Esophagus squamous epithelium (tissue), 4 donors: ENCODE measurements at regions not wholly inside any gene's neighbourhood (a gene's known extent, or its start where the extent isn't known, plus 50 kb on each side); places are given as distances from the start of the nearest gene placed in this dataset.

ENCODE experiments used
- CTCF ChIP-seq, 6 experiments: fragments of 450-650 bp in 4 of 6; fragments of 200-600 bp in 2 of 6; sonication (generic) in 2 of 6; IDR thresholded peaks; one replicate each; pipeline ENCODE4 v1.5.1; 2016 to 2019; ENCODE audit warnings: antibody characterized with exemption in 6 of 6, mild to moderate bottlenecking in 4 of 6, moderate library complexity in 4 of 6
- POLR2A ChIP-seq, 4 donors: fragments of 450-650 bp; IDR thresholded peaks; one replicate each; pipeline ENCODE4 v1.6.1; 2017; ENCODE audit warnings: antibody characterized with exemption in 4 of 4, mild to moderate bottlenecking in 4 of 4, moderate library complexity in 3 of 4

GRCh38 chr11:134543645-134544044 lies 131.6 kb upstream of the B3GAT1 start:
- TF ChIP-seq CTCF (IDR thresholded peaks at IDR 0.05) (no peak), POLR2A (IDR thresholded peaks at IDR 0.05) (no peak)
